SK-N-SH (cell line): ENCODE measurements at regions not wholly inside any gene's neighbourhood (a gene's known extent, or its start where the extent isn't known, plus 50 kb on each side); places are given as distances from the start of the nearest gene placed in this dataset.

ENCODE experiments used
- CHD2 ChIP-seq: fragments of 150-350 bp; IDR thresholded peaks from 2 replicates; pipeline ENCODE4 v1.6.1; 2018; ENCODE audit warnings: low read length; ENCODE audit not compliant: partially characterized antibody
- MEF2A ChIP-seq: IDR thresholded peaks from 2 replicates; pipeline ENCODE4 v1.4.0; 2012; ENCODE audit warnings: low read depth, borderline replicate concordance
- NRF1 ChIP-seq: IDR thresholded peaks from 2 replicates; pipeline ENCODE4 v1.6.1; 2012; ENCODE audit warnings: low read depth, mild to moderate bottlenecking, low read length
- POLR2AphosphoS5 ChIP-seq: IDR thresholded peaks from 2 replicates; pipeline ENCODE4 v1.6.1; 2012; ENCODE audit warnings: low read depth, low read length
- RCOR1 ChIP-seq: fragments of 150-350 bp; IDR thresholded peaks from 2 replicates; pipeline ENCODE4 v1.6.1; 2017; ENCODE audit warnings: antibody characterized with exemption, low read length
- SMC3 ChIP-seq: IDR thresholded peaks from 2 replicates; pipeline ENCODE4 v1.6.1; 2012; ENCODE audit warnings: low read depth, low read length, improper control_type of control experiment
- TF ChIP-seq, protein P1 (sequence below): fragments of 200-600 bp; sonication (generic); IDR thresholded peaks from 2 replicates; pipeline ENCODE4 v1.6.1; 2017; ENCODE audit warnings: antibody characterized with exemption, mild to moderate bottlenecking, moderate library complexity
- TF ChIP-seq, protein P2 (sequence below): IDR thresholded peaks from 2 replicates; pipeline ENCODE4 v1.4.0; 2012; ENCODE audit warnings: low read depth, borderline replicate concordance
- TF ChIP-seq, protein P3 (sequence below): IDR thresholded peaks from 2 replicates; pipeline ENCODE4; 2012

DNA sequence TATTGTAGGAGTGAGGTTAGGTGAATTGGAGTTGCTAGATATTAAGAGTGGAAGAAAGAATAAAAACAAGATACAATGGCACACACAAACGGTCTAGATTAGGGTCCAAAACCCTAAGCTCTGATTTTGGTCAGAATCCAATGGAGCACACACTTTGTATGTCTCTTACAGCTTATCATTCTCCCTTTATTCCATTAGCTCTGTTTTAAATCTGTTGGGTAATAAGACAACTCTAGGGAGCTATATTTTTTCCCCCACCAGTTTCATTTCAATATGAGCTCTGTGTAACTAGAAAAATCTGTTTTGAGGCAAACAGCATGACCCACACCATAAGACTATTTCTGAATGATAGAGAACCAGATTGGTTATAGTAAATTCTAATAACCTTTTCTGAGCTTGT, 465.6 kb downstream of the ADGRL2 start:
- TF ChIP-seq, protein P1, sequence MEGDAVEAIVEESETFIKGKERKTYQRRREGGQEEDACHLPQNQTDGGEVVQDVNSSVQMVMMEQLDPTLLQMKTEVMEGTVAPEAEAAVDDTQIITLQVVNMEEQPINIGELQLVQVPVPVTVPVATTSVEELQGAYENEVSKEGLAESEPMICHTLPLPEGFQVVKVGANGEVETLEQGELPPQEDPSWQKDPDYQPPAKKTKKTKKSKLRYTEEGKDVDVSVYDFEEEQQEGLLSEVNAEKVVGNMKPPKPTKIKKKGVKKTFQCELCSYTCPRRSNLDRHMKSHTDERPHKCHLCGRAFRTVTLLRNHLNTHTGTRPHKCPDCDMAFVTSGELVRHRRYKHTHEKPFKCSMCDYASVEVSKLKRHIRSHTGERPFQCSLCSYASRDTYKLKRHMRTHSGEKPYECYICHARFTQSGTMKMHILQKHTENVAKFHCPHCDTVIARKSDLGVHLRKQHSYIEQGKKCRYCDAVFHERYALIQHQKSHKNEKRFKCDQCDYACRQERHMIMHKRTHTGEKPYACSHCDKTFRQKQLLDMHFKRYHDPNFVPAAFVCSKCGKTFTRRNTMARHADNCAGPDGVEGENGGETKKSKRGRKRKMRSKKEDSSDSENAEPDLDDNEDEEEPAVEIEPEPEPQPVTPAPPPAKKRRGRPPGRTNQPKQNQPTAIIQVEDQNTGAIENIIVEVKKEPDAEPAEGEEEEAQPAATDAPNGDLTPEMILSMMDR, result no peak
- TF ChIP-seq SMC3 (no peak), CHD2 (no peak), NRF1 (no peak), RCOR1 (no peak), POLR2AphosphoS5 (no peak), MEF2A (no peak)
- TF ChIP-seq, protein P2, sequence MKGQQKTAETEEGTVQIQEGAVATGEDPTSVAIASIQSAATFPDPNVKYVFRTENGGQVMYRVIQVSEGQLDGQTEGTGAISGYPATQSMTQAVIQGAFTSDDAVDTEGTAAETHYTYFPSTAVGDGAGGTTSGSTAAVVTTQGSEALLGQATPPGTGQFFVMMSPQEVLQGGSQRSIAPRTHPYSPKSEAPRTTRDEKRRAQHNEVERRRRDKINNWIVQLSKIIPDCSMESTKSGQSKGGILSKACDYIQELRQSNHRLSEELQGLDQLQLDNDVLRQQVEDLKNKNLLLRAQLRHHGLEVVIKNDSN, result no peak
- TF ChIP-seq, protein P3, sequence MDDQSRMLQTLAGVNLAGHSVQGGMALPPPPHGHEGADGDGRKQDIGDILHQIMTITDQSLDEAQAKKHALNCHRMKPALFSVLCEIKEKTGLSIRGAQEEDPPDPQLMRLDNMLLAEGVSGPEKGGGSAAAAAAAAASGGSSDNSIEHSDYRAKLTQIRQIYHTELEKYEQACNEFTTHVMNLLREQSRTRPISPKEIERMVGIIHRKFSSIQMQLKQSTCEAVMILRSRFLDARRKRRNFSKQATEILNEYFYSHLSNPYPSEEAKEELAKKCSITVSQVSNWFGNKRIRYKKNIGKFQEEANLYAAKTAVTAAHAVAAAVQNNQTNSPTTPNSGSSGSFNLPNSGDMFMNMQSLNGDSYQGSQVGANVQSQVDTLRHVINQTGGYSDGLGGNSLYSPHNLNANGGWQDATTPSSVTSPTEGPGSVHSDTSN, result no peak
